Urinary bladder (tissue), 3 donors: ENCODE measurements at regions not wholly inside any gene's neighbourhood (a gene's known extent, or its start where the extent isn't known, plus 50 kb on each side); places are given as distances from the start of the nearest gene placed in this dataset.

Experiments
- DNase-seq: peaks from one replicate; pipeline ENCODE4 v3.0.0-alpha.2; 2015; ENCODE audit errors: extremely low spot score
- H3K27ac ChIP-seq: one replicate; pipeline ENCODE4 v1.5.1; 2013; ENCODE audit warnings: low read depth, mild to moderate bottlenecking, moderate library complexity
- H3K36me3 ChIP-seq: one replicate; pipeline ENCODE4 v1.6.1; 2013; ENCODE audit warnings: mild to moderate bottlenecking, moderate library complexity; ENCODE audit not compliant: insufficient read depth
- H3K4me1 ChIP-seq: one replicate; pipeline ENCODE4 v1.6.1; 2013; ENCODE audit warnings: mild to moderate bottlenecking, moderate library complexity; ENCODE audit not compliant: insufficient read depth
- H3K4me3 ChIP-seq: one replicate; pipeline ENCODE4 v1.5.1; 2013; ENCODE audit warnings: low read depth, low read length
- WGBS: extraction: QIAGEN DNeasy Blood & Tissue Kit; methylation state at CpG from one replicate; pipeline ENCODE4 v1.1.7; 2013; 5-methylcytosine and 5-hydroxymethylcytosine counted together
- donor health status: healthy with polysubstance abuse.
- donor health status: healthy.

DNA sequence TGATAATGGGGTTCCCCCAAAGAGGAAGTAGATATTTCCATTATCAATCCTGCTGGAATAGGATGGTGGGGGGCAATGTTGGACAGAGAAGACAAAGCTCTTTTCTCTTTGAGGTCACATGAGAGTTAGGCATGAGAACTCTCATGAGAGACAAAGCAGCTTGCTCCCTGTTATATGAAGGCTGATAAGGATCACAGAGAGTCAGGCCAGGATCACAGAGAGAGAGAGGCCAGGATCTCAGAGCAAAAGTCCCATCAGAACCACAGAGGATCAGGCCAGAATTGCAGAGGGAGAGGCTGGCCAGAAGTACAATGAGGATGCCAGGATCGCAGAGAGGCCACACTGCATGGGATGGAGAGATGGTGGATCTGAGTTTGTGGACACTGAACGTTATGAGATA lies 457.1 kb downstream of the LPIN1 start:
- no peak for DNase-seq
- WGBS = 78% methylated on average over 2 of the region's 2 CpGs
- no peaks in the 10 kb centered on the region for H3K4me1 ChIP-seq
- no peaks in the 10 kb centered on the region for H3K36me3 ChIP-seq
- no peak overlapping the region for H3K27ac ChIP-seq
- H3K4me3 ChIP-seq = no peak overlapping the region

GRCh38 chr2:12205086-12205485 lies 458.7 kb downstream of the LPIN1 start:
- Histone ChIP-seq H3K27ac (no peak overlapping the region), H3K4me3 (no peak overlapping the region), H3K4me1 (no peaks in the 10 kb centered on the region), H3K36me3 (no peaks in the 10 kb centered on the region)
- WGBS = 95% methylated on average over 3 of the region's 3 CpGs
- DNase-seq = no peak

DNA sequence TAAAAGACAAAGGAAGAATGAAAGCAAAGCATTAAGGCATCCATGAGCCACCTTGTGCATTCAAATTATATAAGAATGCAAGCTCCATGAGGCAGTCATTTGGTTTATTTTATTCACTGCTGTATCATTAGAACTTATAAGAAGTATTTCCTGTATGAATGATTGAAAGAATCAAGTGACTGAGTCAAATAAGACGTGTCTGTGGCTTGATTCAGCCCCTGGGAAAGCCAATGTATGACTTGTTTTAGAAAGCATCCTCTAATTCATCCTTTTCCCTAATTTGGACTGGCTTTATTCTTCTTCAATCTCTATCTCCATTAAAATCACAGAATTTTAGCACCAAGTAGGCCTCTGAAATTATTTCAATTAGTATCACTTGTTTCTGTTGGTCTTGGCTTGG lies 461.1 kb downstream of the LPIN1 start:
- H3K36me3 ChIP-seq = no peaks in the 10 kb centered on the region
- no peak overlapping the region for H3K27ac ChIP-seq
- H3K4me1 ChIP-seq = no peaks in the 10 kb centered on the region
- no peak overlapping the region for H3K4me3 ChIP-seq
- WGBS = 91% methylated on average over 1 of the region's 1 CpG
- no peak for DNase-seq

DNA sequence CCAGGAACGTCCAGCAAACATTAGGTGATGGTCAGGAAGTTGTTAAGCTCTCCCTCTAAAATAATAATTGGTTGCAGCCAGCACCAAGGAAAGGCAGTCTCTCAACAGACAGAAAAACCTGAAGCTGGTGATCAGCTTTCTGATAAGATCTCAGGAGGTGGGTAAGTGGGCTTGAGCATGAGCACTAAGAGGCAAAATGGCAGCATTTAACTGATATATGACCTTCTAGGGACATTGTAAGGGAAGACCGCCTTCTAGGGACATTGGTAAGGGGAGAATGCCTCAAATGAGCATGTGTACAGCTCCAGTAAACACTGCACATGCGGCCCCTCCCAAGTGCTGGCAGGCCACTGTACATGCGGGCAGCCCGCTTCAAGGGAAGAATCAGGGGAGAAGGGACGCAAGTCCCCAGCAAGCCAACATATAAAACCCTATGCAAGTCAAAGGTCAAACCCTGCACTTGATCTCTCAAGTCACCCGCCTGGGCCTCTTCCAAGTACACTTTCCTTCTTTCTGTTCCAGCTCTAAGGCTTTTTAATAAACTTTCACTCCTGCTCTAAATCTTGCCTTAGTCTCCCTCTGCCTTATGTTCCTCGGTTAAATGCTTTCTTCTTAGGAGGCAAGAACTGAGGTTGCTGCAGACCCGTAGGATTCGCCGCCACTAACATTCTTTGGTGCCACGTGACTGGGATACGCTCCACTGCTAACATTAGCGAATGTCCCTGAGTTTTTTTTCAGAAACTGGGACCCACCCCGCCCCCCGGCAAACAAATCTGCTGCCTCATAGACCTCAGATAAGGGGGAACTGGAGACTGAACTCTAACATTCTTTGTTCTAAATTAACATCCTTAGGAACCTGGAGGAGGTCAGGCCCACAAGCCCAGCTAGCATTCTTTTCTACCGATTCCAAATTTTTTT lies 463.8 kb downstream of the LPIN1 start:
- Histone ChIP-seq H3K36me3 (no peaks in the 10 kb centered on the region), H3K4me1 (no peaks in the 10 kb centered on the region), H3K27ac (no peak overlapping the region), H3K4me3 (no peak overlapping the region)
- 95% methylated on average over 17 of the region's 17 CpGs for WGBS
- no peak for DNase-seq

DNA sequence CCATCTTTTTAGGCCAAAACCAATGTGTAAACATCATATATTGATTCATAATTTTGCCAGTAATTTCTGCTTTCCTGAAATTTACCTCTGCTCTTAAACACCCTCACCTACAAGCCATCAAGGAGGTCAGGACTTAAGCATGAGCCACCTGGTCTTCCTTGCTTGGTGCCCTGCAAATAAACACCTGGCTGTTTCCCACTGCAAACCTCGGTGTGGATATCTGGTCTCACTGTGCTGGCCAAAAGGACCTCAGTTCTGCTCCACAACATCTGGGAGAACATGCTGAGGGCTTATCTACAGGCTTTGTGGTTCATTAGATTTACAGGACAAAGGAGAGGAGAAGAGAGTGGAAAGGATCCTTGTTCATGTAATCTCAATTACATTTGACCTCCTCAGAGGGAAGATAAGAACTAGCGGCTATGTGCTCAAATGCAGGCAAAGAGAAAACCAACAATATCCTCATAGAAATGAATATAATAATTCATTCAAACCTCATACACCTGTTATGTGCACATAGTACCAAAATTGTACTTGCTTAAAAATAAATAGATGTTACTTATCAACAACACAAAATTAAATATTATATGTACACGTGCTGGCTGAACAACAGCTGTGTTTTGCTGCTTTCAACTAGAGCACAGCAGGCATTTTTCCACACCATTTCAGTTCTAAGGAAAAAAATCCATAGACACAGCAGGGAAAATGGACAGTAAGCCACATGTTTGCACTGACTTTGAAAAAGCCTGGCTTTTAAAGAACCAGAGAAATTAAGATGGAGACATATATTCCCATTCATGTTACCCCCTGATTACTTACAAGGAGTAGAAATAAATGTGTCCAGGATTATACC lies 465.1 kb downstream of the LPIN1 start:
- 76% methylated on average over 3 of the region's 3 CpGs for WGBS
- no peaks in the 10 kb centered on the region for H3K4me1 ChIP-seq
- no peaks in the 10 kb centered on the region for H3K36me3 ChIP-seq
- H3K27ac ChIP-seq = no peak overlapping the region
- no peak overlapping the region for H3K4me3 ChIP-seq
- no peak for DNase-seq

DNA sequence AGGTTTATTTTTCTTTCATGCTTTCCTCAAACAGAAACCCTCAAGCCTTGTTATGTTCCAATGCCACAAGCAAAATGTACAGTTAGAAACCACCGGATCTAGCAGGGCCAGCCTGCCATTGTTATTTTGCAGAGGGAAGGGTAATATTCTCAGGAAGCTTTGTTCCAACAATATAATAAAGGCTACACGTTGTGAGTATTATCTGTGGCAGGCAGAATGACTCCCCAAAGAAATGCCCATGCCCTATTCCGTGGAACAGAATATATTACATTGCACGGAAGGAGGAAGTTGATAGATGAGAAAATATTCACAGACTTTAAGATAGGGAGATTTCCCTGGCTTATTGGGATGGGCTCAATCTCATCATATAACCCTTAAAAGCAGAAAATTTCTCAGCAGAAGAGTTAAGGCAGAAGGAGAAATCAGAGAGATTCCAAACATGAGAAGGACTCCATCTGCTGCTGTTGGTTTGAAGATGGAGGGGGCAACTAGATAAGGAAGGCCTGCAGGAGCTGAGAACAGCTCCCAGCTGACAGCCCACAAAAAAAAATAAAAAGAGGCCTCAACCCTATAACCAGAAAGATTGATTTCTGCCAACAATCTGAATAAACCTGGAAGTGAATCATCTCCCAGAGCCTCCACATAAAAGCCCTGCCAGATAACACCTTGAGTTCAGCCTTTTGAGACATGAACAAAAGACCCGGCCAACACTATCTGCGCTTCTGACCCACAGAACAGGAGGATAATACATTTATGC lies 466.6 kb downstream of the LPIN1 start:
- no peak overlapping the region for H3K4me3 ChIP-seq
- H3K4me1 ChIP-seq = no peaks in the 10 kb centered on the region
- no peaks in the 10 kb centered on the region for H3K36me3 ChIP-seq
- no peak for DNase-seq
- 80% methylated on average over 6 of the region's 6 CpGs for WGBS
- H3K27ac ChIP-seq = no peak overlapping the region

- no peak overlapping the region for H3K4me3 ChIP-seq
- WGBS = 63% methylated on average over 1 of the region's 1 CpG
- no peak for DNase-seq
- H3K27ac ChIP-seq = no peak overlapping the region
- no peaks in the 10 kb centered on the region for H3K36me3 ChIP-seq
- H3K4me1 ChIP-seq = no peaks in the 10 kb centered on the region
These were observed 470.7 kb downstream of the LPIN1 start for GRCh38 chr2:12217175-12217574.

- H3K4me1 ChIP-seq = no peaks in the 10 kb centered on the region
- H3K27ac ChIP-seq = no peak overlapping the region
- no peak for DNase-seq
- no peaks in the 10 kb centered on the region for H3K36me3 ChIP-seq
- no peak overlapping the region for H3K4me3 ChIP-seq
- 95% methylated on average over 8 of the region's 8 CpGs for WGBS
These were observed 473.3 kb downstream of the LPIN1 start for GRCh38 chr2:12219761-12220160.

- WGBS = 83% methylated on average over 2 of the region's 2 CpGs
These were observed 475.2 kb downstream of the LPIN1 start for GRCh38 chr2:12221584-12221983.

DNA sequence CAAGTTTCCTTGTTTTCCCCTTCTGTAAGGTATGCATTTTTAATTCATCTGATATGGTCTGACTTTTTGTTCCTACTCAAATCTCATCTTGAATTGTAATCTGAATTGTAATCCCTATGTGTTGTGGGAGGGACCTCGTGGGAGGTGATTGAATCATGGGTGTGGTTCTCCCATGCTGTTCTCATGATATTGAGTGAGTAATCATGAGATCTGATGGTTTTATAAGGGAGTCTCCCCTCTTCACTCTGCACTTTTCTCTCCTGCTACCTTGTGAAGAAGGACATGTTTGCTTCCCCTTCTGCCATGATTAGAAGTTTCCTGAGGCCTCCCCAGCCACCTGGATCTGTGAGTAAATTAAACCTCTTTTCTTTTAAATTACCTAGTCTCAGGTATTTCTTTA lies 476.1 kb downstream of the LPIN1 start:
- no peak overlapping the region for H3K27ac ChIP-seq
- WGBS = 86% methylated on average over 1 of the region's 1 CpG
- DNase-seq = no peak
- no peaks in the 10 kb centered on the region for H3K4me1 ChIP-seq
- no peaks in the 10 kb centered on the region for H3K36me3 ChIP-seq
- H3K4me3 ChIP-seq = no peak overlapping the region

More at GRCh38 chr2:12221584-12221983, 475.2 kb downstream of the LPIN1 start:
- Histone ChIP-seq H3K4me1 (no peaks in the 10 kb centered on the region), H3K4me3 (no peak overlapping the region), H3K36me3 (no peaks in the 10 kb centered on the region), H3K27ac (no peak overlapping the region)
- DNase-seq = no peak

- Histone ChIP-seq H3K27ac (no peak overlapping the region), H3K4me1 (no peaks in the 10 kb centered on the region), H3K4me3 (no peak overlapping the region), H3K36me3 (no peaks in the 10 kb centered on the region)
- no peak for DNase-seq
- WGBS = 63% methylated on average over 6 of the region's 6 CpGs
These were observed 477.3 kb downstream of the LPIN1 start for GRCh38 chr2:12223732-12224131.

- DNase-seq = no peak
- H3K4me3 ChIP-seq = no peak overlapping the region
- H3K4me1 ChIP-seq = no peaks in the 10 kb centered on the region
- H3K27ac ChIP-seq = no peak overlapping the region
- H3K36me3 ChIP-seq = no peaks in the 10 kb centered on the region
These were observed 480.2 kb downstream of the LPIN1 start for GRCh38 chr2:12226653-12227052.

DNA sequence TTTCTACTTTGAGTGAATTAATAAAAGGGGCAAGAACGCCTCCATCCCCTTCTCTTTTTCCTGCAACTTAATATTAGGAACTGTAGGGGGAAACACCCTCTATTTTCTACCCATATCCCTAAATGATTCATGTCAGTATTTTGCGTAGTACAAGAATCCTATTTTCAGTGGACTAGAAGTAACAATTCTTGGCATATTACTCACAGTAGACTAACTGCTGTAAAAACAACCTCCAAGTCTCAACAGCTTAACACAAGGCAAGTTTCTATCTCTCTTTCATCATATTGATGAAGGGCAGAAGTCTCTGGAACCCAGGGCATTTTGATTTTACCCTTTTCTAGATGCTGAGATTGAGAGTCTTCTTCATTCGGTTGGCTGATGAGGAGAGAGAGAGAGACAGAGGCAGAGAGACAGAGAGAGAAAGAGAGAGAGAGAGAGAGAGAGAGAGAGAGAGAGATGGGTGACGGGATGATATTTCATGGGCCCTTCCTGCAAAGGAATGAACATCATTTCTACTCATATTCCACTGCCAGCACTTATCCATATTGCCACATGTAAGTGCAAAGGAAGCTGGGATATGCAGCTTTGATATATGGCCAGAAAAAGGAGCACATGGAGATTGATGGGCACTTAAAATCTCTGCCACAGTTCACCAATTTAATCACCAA lies 481.6 kb downstream of the LPIN1 start:
- Histone ChIP-seq H3K27ac (no peak overlapping the region), H3K36me3 (no peaks in the 10 kb centered on the region), H3K4me1 (no peaks in the 10 kb centered on the region), H3K4me3 (no peak overlapping the region)
- no peak for DNase-seq
- 89% methylated on average over 4 of the region's 4 CpGs for WGBS
